ENCODE measurements at regions not wholly inside any gene's neighbourhood (a gene's known extent, or its start where the extent isn't known, plus 50 kb on each side); places are given as distances from the start of the nearest gene placed in this dataset.
"Not testable (repeated sequence)": the region's sequence is repeated elsewhere in the genome, so short reads cannot be mapped to it uniquely, and the experiment has no call there.

DNA sequence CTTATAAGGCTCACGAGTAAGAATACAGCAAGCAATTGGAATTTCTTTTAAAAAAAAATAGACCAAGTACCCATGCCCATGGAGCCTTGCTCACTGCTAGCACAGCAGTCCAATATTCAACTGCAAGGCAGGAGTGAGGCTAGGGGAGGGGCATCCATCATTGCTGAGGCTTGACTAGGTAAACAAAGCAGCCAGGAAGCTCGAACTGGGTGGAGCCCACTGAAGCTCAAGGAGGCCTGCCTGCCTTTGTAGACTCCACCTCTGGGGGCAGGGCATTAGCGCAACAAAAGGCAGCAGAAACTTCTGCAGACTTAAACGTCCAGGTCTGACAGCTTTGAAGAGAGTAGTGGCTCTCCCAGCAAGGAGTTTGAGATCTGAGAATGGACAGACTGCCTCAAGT is 84.0 kb upstream of the STEAP1 start:
- not testable (repeated sequence) for H3K4me1 Mint-ChIP-seq, H3K36me3 Mint-ChIP-seq, H3K27ac Mint-ChIP-seq

DNA sequence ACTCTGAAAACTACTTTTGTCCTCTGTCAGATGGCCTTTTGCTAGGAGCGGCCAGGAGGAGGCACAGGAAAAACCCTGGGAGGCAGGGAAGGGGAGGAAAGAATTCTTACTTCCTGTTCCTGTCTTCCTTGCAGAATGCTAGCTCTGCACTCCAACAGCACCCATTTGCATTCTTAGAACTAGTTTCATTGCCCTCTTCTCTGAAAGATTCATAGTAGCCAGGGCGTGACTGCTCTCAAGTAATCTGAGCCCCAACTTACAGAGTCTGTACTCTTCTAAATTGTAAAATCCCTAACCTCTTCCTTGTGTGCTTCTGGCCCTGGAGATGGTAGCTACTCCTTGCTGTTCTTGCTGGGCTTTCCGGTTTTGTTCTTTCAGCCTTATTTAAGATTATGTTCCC is 75.3 kb upstream of the STEAP1 start:
- H3K9me3 Mint-ChIP-seq, result peaks cover 0 to 3% (median 0%) of the 10 kb centered on the region in 9 donors
- H3K27me3 Mint-ChIP-seq, result peaks cover 0 to 2% (median 0%) of the 10 kb centered on the region in 5 donors
- H3K4me1 Mint-ChIP-seq, result no peaks in the 10 kb centered on the region
- DNase-seq (no peak), ATAC-seq (no peak)
- H3K4me3 Mint-ChIP-seq, result no peak overlapping the region
- POLR2A ChIA-PET, result no interaction called here
- no peaks in the 10 kb centered on the region for H3K36me3 Mint-ChIP-seq
- H3K27ac Mint-ChIP-seq, result no peak overlapping the region

More for the DNA sequence above, 84.0 kb upstream of the STEAP1 start:
- DNase-seq, ATAC-seq, H3K4me3 Mint-ChIP-seq, POLR2A ChIA-PET: not testable (repeated sequence)
- peaks cover 0 to 17% (median 5%) of the 10 kb centered on the region in 5 donors for H3K27me3 Mint-ChIP-seq
- peaks cover 0 to 14% (median 4%) of the 10 kb centered on the region in 9 donors for H3K9me3 Mint-ChIP-seq

DNA sequence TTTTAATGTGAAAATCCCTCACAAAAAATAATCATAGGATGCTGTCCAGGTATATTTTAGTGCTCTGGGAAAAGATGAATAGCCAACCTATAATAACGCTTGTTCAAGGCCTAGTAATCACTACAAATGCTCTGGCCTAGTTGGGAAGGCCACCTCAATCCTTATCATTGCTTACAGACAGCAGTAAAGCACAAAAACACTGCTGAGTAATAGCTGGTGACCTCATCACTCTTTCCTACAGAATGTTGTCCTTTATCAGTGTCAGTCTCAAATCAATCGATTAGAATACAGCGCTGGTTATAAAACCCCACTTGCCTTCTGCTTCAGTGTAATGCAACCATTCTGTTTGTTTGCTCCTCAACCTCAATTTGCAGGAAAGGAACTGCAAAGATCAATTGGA is 72.6 kb upstream of the STEAP1 start:
- H3K27me3 Mint-ChIP-seq, result peaks cover 4 to 15% (median 6%) of the 10 kb centered on the region in 5 donors
- DNase-seq, result no peak
- H3K27ac Mint-ChIP-seq, result no peak overlapping the region
- H3K4me3 Mint-ChIP-seq, result no peak overlapping the region
- no peaks in the 10 kb centered on the region for H3K9me3 Mint-ChIP-seq
- POLR2A ChIA-PET, result no interaction called here
- H3K36me3 Mint-ChIP-seq, result no peaks in the 10 kb centered on the region
- no peak for ATAC-seq
- no peaks in the 10 kb centered on the region for H3K4me1 Mint-ChIP-seq

DNA sequence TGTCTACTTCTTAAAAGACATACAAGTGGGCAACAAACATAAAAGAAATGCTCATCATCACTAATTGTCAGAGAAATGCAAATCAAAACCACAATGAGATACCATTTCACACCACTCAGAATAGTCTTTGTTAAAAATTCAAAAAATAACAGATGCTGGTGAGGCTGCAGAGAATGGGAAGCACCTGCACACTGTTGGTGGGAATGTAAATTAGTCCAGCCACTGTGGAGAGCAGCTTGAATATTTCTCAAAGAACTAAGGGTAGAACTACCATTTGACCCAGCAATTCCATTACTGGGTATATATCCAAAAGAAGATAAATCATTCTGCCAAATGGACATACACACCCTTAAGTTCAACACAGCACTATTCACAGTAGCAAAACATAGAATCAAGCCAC is 61.8 kb upstream of the STEAP1 start:
- Mint-ChIP-seq H3K36me3 (no peaks in the 10 kb centered on the region), H3K4me3 (no peak overlapping the region), H3K4me1 (no peaks in the 10 kb centered on the region), H3K27ac (no peak overlapping the region), H3K27me3 (peaks cover 0 to 7% (median 0%) of the 10 kb centered on the region in 5 donors), H3K9me3 (peaks cover 0 to 9% (median 0%) of the 10 kb centered on the region in 9 donors)
- POLR2A ChIA-PET, result no interaction called here
- ATAC-seq (no peak), DNase-seq (no peak)

DNA sequence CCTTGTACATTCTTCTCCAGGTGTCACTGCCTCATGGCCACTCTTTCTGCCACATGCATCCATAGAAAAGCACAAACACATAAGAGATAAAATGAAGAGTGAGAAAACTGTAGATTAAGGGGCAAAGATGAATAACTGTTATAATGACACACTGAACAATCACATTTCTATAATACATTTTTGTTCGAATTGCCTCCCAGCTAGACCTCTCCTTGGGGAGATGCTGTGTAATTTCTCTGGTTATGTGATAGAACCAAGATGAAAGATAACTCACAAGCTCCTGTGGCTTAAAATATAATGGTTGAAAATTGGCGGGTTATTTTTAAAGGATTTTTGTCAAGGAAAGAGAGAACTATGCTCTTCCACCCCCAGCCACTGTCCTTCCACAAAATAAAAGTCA is 60.2 kb upstream of the STEAP1 start:
- Mint-ChIP-seq H3K27ac (no peak overlapping the region), H3K4me1 (no peaks in the 10 kb centered on the region), H3K27me3 (peaks cover 0 to 7% (median 0%) of the 10 kb centered on the region in 5 donors), H3K36me3 (no peaks in the 10 kb centered on the region), H3K4me3 (no peak overlapping the region), H3K9me3 (peaks cover 0 to 9% (median 0%) of the 10 kb centered on the region in 9 donors)
- ATAC-seq (no peak), DNase-seq (no peak)
- POLR2A ChIA-PET, result no interaction called here
